K562 (cell line): ENCODE measurements at regions not wholly inside any gene's neighbourhood (a gene's known extent, or its start where the extent isn't known, plus 50 kb on each side); places are given as distances from the start of the nearest gene placed in this dataset.

Source experiments
- ATAC-seq: fragments of 200-7000 bp; cut with Tn5 transposase; 3 replicates; pipeline ENCODE4 v1.9.1; 2020; ENCODE audit warnings: moderate library complexity
- BruUV-seq: library from RNA; stranded (reverse); fragments of 400-500 nt; replicated peaks from 2 replicates; lab custom pipeline; 2021; lab: Mats Ljungman, UMichigan
- CTCF ChIA-PET: fragments of 300-600 bp; formaldehyde crosslinking; extraction: SDS; loops from one replicate; lab custom pipeline; 2021; ENCODE audit warnings: low intra/inter-chr PET ratio; lab: Yijun Ruan, JAX
- POLR2A ChIA-PET: fragments of 300-600, 350-650 bp; sonication (Branson Sonifier 250); formaldehyde crosslinking; extraction: SDS; loops from one replicate; lab custom pipeline; 2021; ENCODE audit warnings: antibody characterized with exemption, inconsistent platforms; lab: Yijun Ruan, JAX
- DNase-seq, 4 experiments: peaks; one replicate each; pipeline versions ENCODE4 v3.0.0 to v3.0.0-alpha.2; 2011 to 2018; ENCODE audit warnings: low spot score in 3 of 4, mixed read lengths in 3 of 4; ENCODE audit errors: extremely low read depth in 1 of 4
- FAIRE-seq: peaks from 2 replicates; lab custom pipeline; 2011; peaks lifted over from hg19 to GRCh38; lab: Jason Lieb, UNC
- H2AFZ ChIP-seq: 2 replicates; pipeline ENCODE4 v1.6.0; 2011; ENCODE audit warnings: low read depth, low read length, control low read depth, inconsistent platforms
- H3K27ac ChIP-seq: fragments of 200-600 bp; 3 replicates; pipeline ENCODE4 v1.8.0; 2011; ENCODE audit warnings: low read depth, mild to moderate bottlenecking, control low read depth, inconsistent platforms, low read length, moderate library complexity, mixed read lengths; ENCODE audit errors: extremely low read depth
- H3K27me3 ChIP-seq, 2 experiments: fragments of 300-600 bp in 1 of 2; 2 replicates in 1 of 2; 3 replicates in 1 of 2; pipeline versions ENCODE4 v1.6.0 to v1.8.0; 2011; ENCODE audit warnings: inconsistent platforms in 2 of 2, low read length in 2 of 2, mild to moderate bottlenecking in 1 of 2, mixed read lengths in 1 of 2, moderate library complexity in 1 of 2; ENCODE audit not compliant: control insufficient read depth in 2 of 2, insufficient read depth in 2 of 2
- H3K36me3 ChIP-seq: fragments of 300-600 bp; 3 replicates; pipeline ENCODE4 v1.8.0; 2011; ENCODE audit warnings: mild to moderate bottlenecking, low read length, inconsistent platforms; ENCODE audit not compliant: control insufficient read depth, insufficient read depth
- H3K4me1 ChIP-seq, 2 experiments: fragments of 200-600 bp in 1 of 2; replicated peaks in 1 of 2; 2 replicates in 1 of 2; 3 replicates in 1 of 2; pipeline versions ENCODE4 v1.5.1 to v1.8.0; 2011; ENCODE audit warnings: inconsistent platforms in 2 of 2, low read length in 2 of 2, mild to moderate bottlenecking in 1 of 2, mixed read lengths in 1 of 2, moderate library complexity in 1 of 2; ENCODE audit not compliant: control insufficient read depth in 2 of 2, insufficient read depth in 2 of 2
- H3K4me2 ChIP-seq: 2 replicates; pipeline ENCODE4 v1.6.1; 2011; ENCODE audit warnings: low read length, control low read depth, inconsistent platforms, mixed read lengths; ENCODE audit not compliant: insufficient read depth
- H3K4me3 ChIP-seq: fragments of 200-600 bp; sonication (generic), shearing (Covaris generic); 2 replicates; pipeline ENCODE4 v1.5.1; 2016; ENCODE audit warnings: control low read depth, inconsistent platforms
- H3K79me2 ChIP-seq: fragments of 200-600 bp; 3 replicates; pipeline ENCODE4 v1.8.0; 2011; ENCODE audit warnings: low read length, inconsistent platforms; ENCODE audit not compliant: control insufficient read depth, insufficient read depth
- H3K9ac ChIP-seq, 2 experiments: 2 replicates each; pipeline versions ENCODE4 v1.6.0 to v1.6.1; 2011; ENCODE audit warnings: low read depth in 2 of 2, low read length in 2 of 2, control low read depth in 1 of 2, inconsistent platforms in 1 of 2, mild to moderate bottlenecking in 1 of 2, mixed read lengths in 1 of 2; ENCODE audit not compliant: insufficient read depth in 1 of 2
- H3K9me1 ChIP-seq: one replicate; pipeline ENCODE4 v1.6.0; 2011; ENCODE audit warnings: inconsistent platforms, mild to moderate bottlenecking, low read length, moderate library complexity; ENCODE audit not compliant: control insufficient read depth, insufficient read depth
- H3K9me3 ChIP-seq: replicated peaks from 2 replicates; pipeline ENCODE4 v1.5.1; 2011; ENCODE audit warnings: low read depth, low read length, inconsistent platforms; ENCODE audit not compliant: control insufficient read depth, insufficient read depth
- H4K20me1 ChIP-seq: replicated peaks from 2 replicates; pipeline ENCODE4 v1.6.1; 2011; ENCODE audit warnings: low read length, inconsistent platforms, mixed read lengths; ENCODE audit not compliant: control insufficient read depth, insufficient read depth
- CBFA2T2 ChIP-seq: fragments of 450-650 bp; conservative IDR thresholded peaks from 2 replicates; pipeline ENCODE4 v1.6.1; 2017; ENCODE audit warnings: mild to moderate bottlenecking
- CBFA2T3 ChIP-seq: fragments of 450-650 bp; IDR thresholded peaks from 2 replicates; pipeline ENCODE4 v1.6.1; 2017
- CBX1 ChIP-seq: sonication (generic); IDR thresholded peaks from 2 replicates; pipeline ENCODE4 v1.6.1; 2016; ENCODE audit warnings: antibody characterized with exemption, low read depth, mild to moderate bottlenecking
- DIDO1 ChIP-seq: fragments of 450-650 bp; IDR thresholded peaks from 2 replicates; pipeline ENCODE4 v1.6.1; 2016; ENCODE audit warnings: low read depth, missing biosample characterization, missing genetic modification characterization
- IFI16 ChIP-seq: fragments of 250-450 bp; sonication (Bioruptor Pico); IDR thresholded peaks from 2 replicates; pipeline ENCODE4 v2.1.2; 2022; ENCODE audit warnings: mild to moderate bottlenecking, inconsistent platforms
- JUNB ChIP-seq: fragments of 450-650 bp; formaldehyde crosslinking; conservative IDR thresholded peaks from 2 replicates; pipeline ENCODE4 v1.4.0; 2020; ENCODE audit warnings: mild to moderate bottlenecking
- NFE2 ChIP-seq: IDR thresholded peaks from 2 replicates; pipeline ENCODE4 v1.6.1; 2014; ENCODE audit warnings: antibody characterized with exemption, low read depth
- PCBP1 ChIP-seq: fragments of 200-400 bp; formaldehyde crosslinking; IDR thresholded peaks from 2 replicates; pipeline ENCODE4 v1.6.1; 2018; ENCODE audit warnings: mild to moderate bottlenecking, low read depth, low read length; ENCODE audit not compliant: poor library complexity, severe bottlenecking
- RBM22 ChIP-seq: fragments of 200-400 bp; formaldehyde crosslinking; IDR thresholded peaks from 2 replicates; pipeline ENCODE4 v1.6.1; 2018; ENCODE audit warnings: low read length, low read depth; ENCODE audit not compliant: poor library complexity, severe bottlenecking
- TRIM24 ChIP-seq, 2 experiments: fragments of 450-650 bp; IDR thresholded peaks; 2 replicates each; pipeline ENCODE4 v1.6.1; 2016
- ZNF121 ChIP-seq: sonication (generic); formaldehyde crosslinking; conservative IDR thresholded peaks from 2 replicates; pipeline ENCODE4 v1.8.0; 2022; ENCODE audit warnings: missing genetic modification reagents
- ZNF41 ChIP-seq: fragments of 250-450 bp; sonication (Bioruptor Pico); conservative IDR thresholded peaks from 2 replicates; pipeline ENCODE4 v1.4.0; 2020; ENCODE audit warnings: mild to moderate bottlenecking
- ZNF561 ChIP-seq: fragments of 450-650 bp; formaldehyde crosslinking; conservative IDR thresholded peaks from 2 replicates; pipeline ENCODE4 v1.4.0; 2020; ENCODE audit warnings: mild to moderate bottlenecking, moderate library complexity
- WGBS: fragments of 100-300 bp; shearing (Covaris generic); methylation state at CpG from one replicate; pipeline ENCODE4 v1.1.6; 2016; ENCODE audit warnings: low coverage, mixed read lengths; ENCODE audit not compliant: insufficient coverage; ENCODE audit errors: missing lambda C conversion rate; 5-methylcytosine and 5-hydroxymethylcytosine counted together
- in situ Hi-C: fragments of 300-500 bp; cut with MboI; formaldehyde crosslinking; loops from 4 replicates; pipeline ENCODE4 v1.15.0; 2018; ENCODE audit warnings: inconsistent platforms, mixed read lengths
- intact Hi-C: fragments of 100-400 bp; cut with micrococcal nuclease; formaldehyde crosslinking; loops from 2 replicates; pipeline ENCODE4 v1.14.2; 2022
- TF ChIP-seq, protein P1 (sequence below): sonication (generic); formaldehyde crosslinking; IDR thresholded peaks from 2 replicates; pipeline ENCODE4 v1.8.1; 2022; ENCODE audit warnings: missing genetic modification reagents
- TF ChIP-seq, protein P2 (sequence below), 2 experiments: IDR thresholded peaks; 2 replicates each; pipeline ENCODE4 v1.6.1; 2011; ENCODE audit warnings: borderline replicate concordance in 1 of 2, control low read depth in 1 of 2, low read depth in 1 of 2, low read length in 1 of 2, mild to moderate bottlenecking in 1 of 2, mixed read lengths in 1 of 2, moderate library complexity in 1 of 2; ENCODE audit not compliant: insufficient read depth in 1 of 2, insufficient read length in 1 of 2, poor library complexity in 1 of 2, severe bottlenecking in 1 of 2; ENCODE audit errors: extremely low read depth in 1 of 2

DNA sequence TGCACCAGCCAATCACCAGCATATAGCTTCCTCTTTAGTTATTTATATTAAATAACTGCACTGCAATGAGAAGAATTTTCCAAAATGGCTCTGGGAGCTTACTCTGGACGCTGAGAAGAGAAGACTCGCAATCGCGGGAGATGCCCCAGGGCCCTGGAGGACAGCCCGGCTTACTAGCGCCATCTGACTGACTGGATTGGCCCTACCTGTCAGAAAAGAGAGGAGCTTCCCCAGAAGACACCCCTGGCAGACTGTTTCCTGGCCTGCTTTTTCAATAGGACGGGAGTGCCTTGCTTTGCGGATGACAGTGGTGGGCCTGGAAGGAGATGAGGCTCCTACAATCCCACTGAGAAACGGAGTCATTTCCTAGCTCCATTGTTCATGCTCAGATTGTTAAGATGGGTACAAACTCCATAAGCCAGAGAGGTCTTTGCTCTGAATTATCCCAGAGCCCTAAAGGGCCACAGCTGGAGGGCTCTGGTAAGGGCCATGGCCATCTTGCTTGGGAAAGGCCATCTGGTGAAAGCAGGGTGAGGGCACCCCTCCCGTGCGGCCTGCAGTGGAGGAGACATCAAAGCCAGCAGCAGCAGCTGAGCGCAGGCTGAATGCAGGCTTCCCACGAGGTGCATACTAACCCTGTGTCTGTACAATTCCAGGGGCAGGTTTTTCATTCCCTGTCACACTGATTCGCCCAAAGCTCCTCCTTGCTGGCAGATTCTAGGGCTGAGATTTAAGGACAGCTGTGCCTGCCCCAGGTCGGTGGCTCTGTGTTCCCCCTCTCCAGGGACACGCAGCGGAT, 92.1 kb downstream of the GALR1 start:
- H3K36me3 ChIP-seq = no peaks in the 10 kb centered on the region
- no peak for TF ChIP-seq CBX1
- TF ChIP-seq ZNF121 (CRISPR knock-in tag) = no peak
- no peak for TF ChIP-seq TRIM24 (IDR thresholded peaks at IDR 0.05)
- no peak for TF ChIP-seq RBM22
- TF ChIP-seq, protein P1, sequence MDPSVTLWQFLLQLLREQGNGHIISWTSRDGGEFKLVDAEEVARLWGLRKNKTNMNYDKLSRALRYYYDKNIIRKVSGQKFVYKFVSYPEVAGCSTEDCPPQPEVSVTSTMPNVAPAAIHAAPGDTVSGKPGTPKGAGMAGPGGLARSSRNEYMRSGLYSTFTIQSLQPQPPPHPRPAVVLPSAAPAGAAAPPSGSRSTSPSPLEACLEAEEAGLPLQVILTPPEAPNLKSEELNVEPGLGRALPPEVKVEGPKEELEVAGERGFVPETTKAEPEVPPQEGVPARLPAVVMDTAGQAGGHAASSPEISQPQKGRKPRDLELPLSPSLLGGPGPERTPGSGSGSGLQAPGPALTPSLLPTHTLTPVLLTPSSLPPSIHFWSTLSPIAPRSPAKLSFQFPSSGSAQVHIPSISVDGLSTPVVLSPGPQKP (CRISPR knock-in tag) = no peak
- no peak for TF ChIP-seq CBFA2T2
- no peak for TF ChIP-seq PCBP1
- TF ChIP-seq IFI16 (CRISPR knock-in tag) = no peak
- no peak for TF ChIP-seq CBFA2T3
- no peak for TF ChIP-seq DIDO1
- no peak for TF ChIP-seq ZNF41 (CRISPR knock-in tag)
- TF ChIP-seq ZNF561 (CRISPR knock-in tag) = no peak
- TF ChIP-seq JUNB = no peak
- TF ChIP-seq, protein P2, sequence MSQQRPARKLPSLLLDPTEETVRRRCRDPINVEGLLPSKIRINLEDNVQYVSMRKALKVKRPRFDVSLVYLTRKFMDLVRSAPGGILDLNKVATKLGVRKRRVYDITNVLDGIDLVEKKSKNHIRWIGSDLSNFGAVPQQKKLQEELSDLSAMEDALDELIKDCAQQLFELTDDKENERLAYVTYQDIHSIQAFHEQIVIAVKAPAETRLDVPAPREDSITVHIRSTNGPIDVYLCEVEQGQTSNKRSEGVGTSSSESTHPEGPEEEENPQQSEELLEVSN (IDR thresholded peaks at IDR 0.05; ENCODE audit: borderline replicate concordance in 1 of 2, extremely low read depth in 1 of 2, insufficient read depth in 1 of 2, insufficient read length in 1 of 2, low read depth in 1 of 2, low read length in 1 of 2, poor library complexity in 1 of 2, severe bottlenecking in 1 of 2) = no peak
- no peak for TF ChIP-seq NFE2
- TF ChIP-seq, all 486 proteins: peak for 0
- in situ Hi-C loops = no loop called here
- CTCF ChIA-PET = no interaction called here
- H3K9me1 ChIP-seq = no peaks in the 10 kb centered on the region
- DNase-seq (no peak), ATAC-seq (peak; percentile 42; the same call in 1 of the 3 replicates), FAIRE-seq (no peak)
- H3K4me3 ChIP-seq = no peak overlapping the region
- no peaks in the 10 kb centered on the region for H3K4me1 ChIP-seq
- intact Hi-C loops = no loop called here
- 0% methylated on average over 12 of the region's 17 CpGs for whole genome bisulfite sequencing
- H3K9ac ChIP-seq = no peak overlapping the region
- POLR2A ChIA-PET = interaction anchor here (0.6 kb wide), 1 partner anchor 472 kb away, joined by 3 read pairs; no protein-coding TSS in a partner anchor
- H3K79me2 ChIP-seq = no peaks in the 10 kb centered on the region
- H3K9me3 ChIP-seq = no peaks in the 10 kb centered on the region
- no peak overlapping the region for H2AFZ ChIP-seq
- no peak overlapping the region for H3K4me2 ChIP-seq
- no TSS peak for BruUV-seq
- H3K27ac ChIP-seq = no peak overlapping the region
- no peaks in the 10 kb centered on the region for H4K20me1 ChIP-seq
- H3K27me3 ChIP-seq = peaks cover 0 to 6% of the 10 kb centered on the region in 2 experiments; a peak in 1 of 5 replicates
